ENCODE measurements at regions not wholly inside any gene's neighbourhood (a gene's known extent, or its start where the extent isn't known, plus 50 kb on each side); places are given as distances from the start of the nearest gene placed in this dataset.

GRCh38 chr4:144494280-144494679, 151.7 kb upstream of the HHIP start:
- no peak for DNase-seq

- no peak for DNase-seq
These were observed 150.0 kb upstream of the HHIP start for GRCh38 chr4:144495944-144496343.

DNA sequence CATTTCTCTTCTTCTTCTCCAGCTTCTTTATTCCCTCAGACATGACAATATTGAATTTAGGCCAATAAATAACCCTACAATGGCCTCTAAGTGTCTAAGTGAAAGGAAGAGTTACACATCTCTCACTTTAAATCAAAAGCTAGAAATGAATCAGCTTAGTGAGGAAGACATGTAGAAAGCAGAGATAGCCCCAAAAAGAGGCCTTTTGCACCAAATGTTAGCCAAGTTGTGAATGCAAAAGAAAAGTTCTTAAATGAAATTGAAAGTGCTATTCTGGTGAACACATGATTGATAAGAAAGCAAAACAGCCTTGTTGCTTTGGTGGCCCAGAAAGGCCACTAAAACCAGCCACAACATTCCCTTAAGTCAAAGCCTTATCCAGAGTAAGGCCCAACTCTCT, 146.2 kb upstream of the HHIP start:
- DNase-seq = no peak

GRCh38 chr4:144501231-144501780, 144.7 kb upstream of the HHIP start:
- DNase-seq = no peak

- DNase-seq = no peak
These were observed 141.1 kb upstream of the HHIP start for GRCh38 chr4:144504883-144505282.

- no peak for DNase-seq
These were observed 138.4 kb upstream of the HHIP start for GRCh38 chr4:144507311-144508101.

DNA sequence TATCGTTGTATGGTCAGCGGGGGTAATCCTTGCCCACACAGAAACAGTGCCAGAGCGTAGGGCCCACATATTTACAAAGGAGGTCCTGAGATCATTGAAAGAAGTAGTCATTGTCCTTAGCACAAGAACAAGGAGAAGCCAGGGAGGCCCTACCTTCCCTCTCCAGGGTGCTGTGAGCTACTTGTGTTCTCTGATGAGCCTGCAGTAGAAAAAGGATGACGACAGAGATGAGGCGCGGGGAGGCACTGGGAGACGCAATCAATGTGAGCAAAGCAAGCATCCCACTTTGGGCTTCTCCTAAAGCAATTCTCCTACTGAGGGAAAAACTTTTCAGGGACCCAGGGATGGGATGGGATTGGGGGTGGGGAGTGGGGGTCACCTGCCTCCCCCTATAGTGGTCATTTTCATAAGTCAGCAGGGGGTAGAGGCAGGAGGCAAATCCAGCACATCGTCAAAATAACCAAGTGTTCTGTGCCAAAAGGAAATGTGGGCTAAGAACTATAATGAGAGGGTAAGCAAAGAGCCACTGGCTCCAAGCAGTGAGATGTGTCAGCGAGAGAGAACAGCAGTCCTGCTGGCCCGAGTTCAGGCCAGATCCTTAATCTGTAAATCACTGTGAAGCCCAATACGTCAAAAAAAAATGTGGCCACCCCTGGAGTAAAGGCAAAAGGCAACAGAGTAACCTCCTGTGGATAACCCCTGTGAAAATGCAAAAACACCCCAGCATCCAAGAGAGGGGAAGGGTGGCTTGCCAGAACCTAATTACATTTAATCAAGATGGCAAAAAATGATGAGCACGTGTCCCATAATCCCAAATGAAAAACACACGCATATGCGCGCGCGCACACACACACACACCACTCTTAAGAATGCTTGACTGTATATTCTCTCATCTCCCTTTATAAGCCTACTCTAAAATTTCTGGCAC, 136.6 kb upstream of the HHIP start:
- DNase-seq = no peak

DNA sequence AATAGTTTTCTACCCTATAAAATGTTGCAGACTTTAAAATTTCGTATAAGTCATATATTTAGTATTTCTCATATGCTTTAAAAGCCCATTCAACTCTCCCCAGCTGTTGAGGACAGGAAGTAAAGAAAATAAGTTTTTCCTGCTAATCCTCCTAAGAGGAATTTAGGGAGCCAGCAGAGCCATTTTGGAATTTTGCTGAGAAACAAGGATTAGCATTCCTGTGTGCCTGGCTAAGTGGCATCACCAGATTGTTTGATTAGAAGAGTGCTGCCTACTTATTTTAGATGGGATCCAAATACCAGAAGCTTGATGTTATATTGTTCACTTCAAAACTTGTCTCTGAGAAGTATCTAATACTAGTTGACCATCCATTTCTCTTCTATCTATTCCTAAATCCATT, 131.2 kb upstream of the HHIP start:
- no peak for DNase-seq

DNA sequence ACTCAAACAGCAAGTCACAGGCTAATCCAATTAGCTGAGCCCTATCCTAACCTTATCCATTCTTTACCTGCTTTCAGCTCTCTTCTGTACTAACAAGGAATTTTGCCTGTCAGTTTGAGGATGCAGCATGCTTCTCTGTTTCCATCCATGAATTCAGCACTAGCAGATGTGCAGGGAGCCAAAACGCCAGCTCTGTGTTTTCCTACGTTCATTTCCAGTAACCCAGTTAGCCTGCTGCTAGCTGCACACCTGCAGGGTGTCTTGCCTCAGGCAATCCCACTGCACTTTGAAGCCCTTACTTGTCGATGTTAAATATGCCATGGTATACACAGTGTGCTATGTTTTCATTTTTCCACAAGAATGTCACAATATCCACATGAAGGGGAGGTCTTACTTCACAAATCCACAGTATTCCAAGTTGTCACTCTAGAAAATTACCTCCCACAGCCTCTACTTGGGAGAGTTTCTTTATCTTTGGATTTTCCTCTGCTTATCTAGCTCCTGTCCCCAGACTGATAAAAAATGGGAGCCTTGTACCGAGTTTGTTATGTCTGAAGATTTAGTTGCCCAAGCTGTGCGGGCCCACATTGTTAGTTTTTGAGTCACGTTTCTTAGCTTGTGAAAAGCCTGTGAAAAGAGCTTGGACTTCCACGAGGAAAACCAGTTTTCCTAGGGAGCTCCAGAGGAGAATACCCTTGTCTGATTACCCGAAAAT, 127.6 kb upstream of the HHIP start:
- no peak for DNase-seq

GRCh38 chr4:144531841-144532240, 114.1 kb upstream of the HHIP start:
- DNase-seq = no peak

GRCh38 chr4:144547678-144548298, 98.2 kb upstream of the HHIP start:
- no peak for DNase-seq

DNA sequence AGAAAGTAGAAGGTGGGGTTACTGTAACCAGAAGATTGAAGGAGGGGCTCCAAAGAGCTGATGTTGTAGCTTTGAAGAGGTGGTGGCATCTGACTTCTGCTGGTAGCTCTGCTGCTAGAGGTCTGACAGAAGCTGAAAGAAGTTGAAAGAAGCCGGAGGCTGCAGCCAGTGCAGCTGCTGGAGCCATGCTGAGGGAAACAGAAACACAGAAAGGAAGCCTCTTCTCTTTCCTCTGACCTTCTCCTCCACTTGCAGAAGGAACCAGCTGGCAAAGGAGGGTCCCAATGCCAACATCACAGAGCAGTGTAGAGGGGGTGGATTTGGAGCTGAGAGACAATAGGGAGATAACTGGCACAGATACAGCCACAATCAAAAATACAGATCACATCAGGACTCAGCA, 89.3 kb upstream of the HHIP start:
- DNase-seq = no peak

GRCh38 chr4:144557404-144557803, 88.6 kb upstream of the HHIP start:
- DNase-seq = no peak

DNA sequence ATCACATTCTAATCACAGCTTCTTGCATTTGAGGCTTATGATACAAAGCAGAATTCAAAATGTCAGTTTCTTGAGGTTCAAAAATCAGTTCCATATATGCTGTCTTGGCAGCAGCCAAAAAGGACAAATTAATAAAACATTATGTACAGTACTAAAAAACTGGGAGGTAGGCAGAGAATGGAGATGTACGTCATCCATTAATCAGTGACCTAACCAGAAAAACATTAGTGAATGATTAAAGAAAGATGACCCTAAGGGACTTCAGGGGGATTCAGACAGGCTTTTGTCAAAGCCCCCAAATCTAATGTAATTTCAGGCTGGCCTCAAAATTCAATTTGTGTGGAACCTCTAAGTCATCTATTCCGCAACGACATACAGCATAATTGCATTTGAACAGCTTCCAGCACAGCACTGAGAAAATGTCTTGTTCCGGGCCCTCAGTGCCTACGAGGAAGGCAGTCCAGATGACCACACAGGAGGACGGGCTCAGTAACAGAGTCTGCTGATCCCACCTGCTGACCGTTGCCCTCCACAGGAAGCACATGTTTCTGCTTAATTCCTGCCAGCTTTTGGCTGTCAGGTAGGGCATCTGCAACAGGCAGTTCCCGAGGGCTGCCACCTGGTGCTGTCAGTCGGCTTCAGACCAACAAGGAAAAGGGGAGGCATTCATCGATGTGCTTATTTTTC, 83.8 kb upstream of the HHIP start:
- no peak for DNase-seq

GRCh38 chr4:144564358-144564757, 81.6 kb upstream of the HHIP start:
- DNase-seq = no peak

DNA sequence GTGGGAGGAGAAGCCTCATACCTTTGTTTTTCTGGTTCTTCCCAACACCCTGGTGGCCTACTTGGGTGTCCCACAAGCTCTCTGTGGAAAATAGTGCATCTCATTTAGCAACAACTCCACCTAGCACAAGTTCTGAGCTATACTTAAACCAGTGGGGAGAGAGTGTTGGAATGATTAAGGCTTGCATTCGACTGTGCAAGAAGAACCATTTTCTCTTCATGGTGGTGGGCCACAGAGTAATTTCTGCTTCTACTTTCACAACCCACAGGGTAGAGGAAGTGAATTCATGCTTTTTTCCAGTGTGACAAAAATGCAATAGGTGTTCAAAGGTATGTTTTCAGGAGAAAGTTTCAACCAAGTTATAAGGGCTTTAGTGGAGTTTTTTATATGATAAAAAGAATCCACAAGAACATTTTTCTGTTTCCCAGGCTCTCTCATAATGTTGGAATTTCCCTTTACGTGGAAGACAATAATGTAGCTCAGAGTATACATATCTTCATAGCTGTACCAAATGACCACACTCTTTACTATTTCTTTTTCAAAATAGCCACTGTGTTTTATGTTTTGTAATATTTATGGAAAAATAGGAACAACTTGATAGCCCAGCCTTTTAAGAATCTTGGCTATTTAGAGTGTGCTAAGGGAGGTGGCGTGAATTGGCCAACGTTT, 80.3 kb upstream of the HHIP start:
- DNase-seq = no peak

GRCh38 chr4:144572660-144573059, 73.3 kb upstream of the HHIP start:
- DNase-seq = no peak

- DNase-seq = no peak
These were observed 72.0 kb upstream of the HHIP start for GRCh38 chr4:144574000-144574399.

GRCh38 chr4:144574509-144574908, 71.4 kb upstream of the HHIP start:
- DNase-seq = no peak

DNA sequence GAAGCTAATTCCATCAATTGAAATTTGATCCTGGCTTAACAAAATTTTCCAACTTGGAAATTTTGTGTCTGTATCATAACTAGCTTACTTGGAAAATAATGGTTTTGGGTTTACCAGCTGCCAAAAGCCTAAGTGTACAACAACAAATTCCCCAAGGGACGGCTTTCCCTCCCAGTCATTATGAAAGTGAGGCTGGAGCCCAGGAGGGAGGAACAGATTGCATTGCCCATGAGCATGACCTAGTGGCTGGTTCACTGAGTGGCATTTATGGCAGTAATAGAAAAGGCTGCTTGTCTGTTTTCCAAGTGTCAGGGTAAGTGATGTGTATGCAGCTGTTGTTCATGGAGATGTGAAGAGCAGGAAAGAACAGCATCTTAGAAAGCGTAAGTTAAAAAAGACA, 70.8 kb upstream of the HHIP start:
- no peak for DNase-seq

- DNase-seq = no peak
These were observed 67.3 kb upstream of the HHIP start for GRCh38 chr4:144578681-144579080.
